Gastrocnemius medialis (tissue), 4 donors: ENCODE measurements at regions not wholly inside any gene's neighbourhood (a gene's known extent, or its start where the extent isn't known, plus 50 kb on each side); places are given as distances from the start of the nearest gene placed in this dataset.

Experiments
- ATAC-seq, 2 donors: fragments of 150-250 bp; one replicate each; pipeline ENCODE4 v1.9.1; 2016
- DNase-seq, 2 donors: peaks; one replicate each; pipeline ENCODE4 v3.0.0-alpha.2; 2019
- H3K27ac ChIP-seq, 4 donors: fragments of 200-600 bp; sonication (generic); 1 replicate in 1 of 4; 2 replicates in 3 of 4; pipeline ENCODE4 v1.5.1; 2016 to 2018; ENCODE audit warnings: mild to moderate bottlenecking in 2 of 4, moderate library complexity in 1 of 4
- H3K27me3 ChIP-seq, 3 donors: fragments of 200-600 bp; sonication (generic) in 2 of 3; 1 replicate in 1 of 3; 2 replicates in 2 of 3; pipeline versions ENCODE4 v1.5.1 to v1.6.0; 2016 to 2019; ENCODE audit warnings: mild to moderate bottlenecking in 1 of 3, moderate library complexity in 1 of 3
- H3K36me3 ChIP-seq, 2 donors: fragments of 200-600 bp; sonication (generic) in 1 of 2; one replicate each; pipeline ENCODE4 v1.5.1; 2017 to 2018
- H3K4me1 ChIP-seq, 2 donors: fragments of 200-600 bp; sonication (generic) in 1 of 2; one replicate each; pipeline ENCODE4 v1.5.1; 2016 to 2017; ENCODE audit warnings: mild to moderate bottlenecking in 2 of 2
- H3K4me3 ChIP-seq, 4 donors: fragments of 200-600 bp; sonication (generic) in 3 of 4; 1 replicate in 1 of 4; 2 replicates in 3 of 4; pipeline ENCODE4 v1.5.1; 2016 to 2019; ENCODE audit warnings: mild to moderate bottlenecking in 2 of 4
- H3K9me3 ChIP-seq, 3 donors: fragments of 200-600 bp; sonication (generic) in 2 of 3; 1 replicate in 1 of 3; 2 replicates in 2 of 3; pipeline ENCODE4 v1.5.1; 2016 to 2019
- POLR2A ChIP-seq, 2 donors: fragments of 450-650 bp; IDR thresholded peaks; one replicate each; pipeline ENCODE4 v1.6.1; 2017; ENCODE audit warnings: antibody characterized with exemption in 2 of 2, mild to moderate bottlenecking in 2 of 2, moderate library complexity in 2 of 2
- in situ Hi-C, 4 donors: fragments of 200-750 bp; cut with MboI; loops; one replicate each; pipeline versions ENCODE4 v1.15.0 to v1.8.0; 2017; ENCODE audit warnings: low sequenced_read_pairs in 4 of 4
- intact Hi-C: fragments of 100-400 bp; cut with DNase I; formaldehyde crosslinking; loops from one replicate; pipeline ENCODE4 v1.15.1; 2023; ENCODE audit warnings: low total_unique reads
- TF ChIP-seq, protein P1 (sequence below), 5 experiments: fragments of 450-650 bp in 3 of 5; fragments of 200-600 bp in 2 of 5; sonication (generic) in 2 of 5; IDR thresholded peaks in 4 of 5; conservative IDR thresholded peaks in 1 of 5; 1 replicate in 4 of 5; 2 replicates in 1 of 5; pipeline ENCODE4 v1.5.1; 2016 to 2019; ENCODE audit warnings: antibody characterized with exemption in 5 of 5, mild to moderate bottlenecking in 3 of 5, moderate library complexity in 3 of 5

DNA sequence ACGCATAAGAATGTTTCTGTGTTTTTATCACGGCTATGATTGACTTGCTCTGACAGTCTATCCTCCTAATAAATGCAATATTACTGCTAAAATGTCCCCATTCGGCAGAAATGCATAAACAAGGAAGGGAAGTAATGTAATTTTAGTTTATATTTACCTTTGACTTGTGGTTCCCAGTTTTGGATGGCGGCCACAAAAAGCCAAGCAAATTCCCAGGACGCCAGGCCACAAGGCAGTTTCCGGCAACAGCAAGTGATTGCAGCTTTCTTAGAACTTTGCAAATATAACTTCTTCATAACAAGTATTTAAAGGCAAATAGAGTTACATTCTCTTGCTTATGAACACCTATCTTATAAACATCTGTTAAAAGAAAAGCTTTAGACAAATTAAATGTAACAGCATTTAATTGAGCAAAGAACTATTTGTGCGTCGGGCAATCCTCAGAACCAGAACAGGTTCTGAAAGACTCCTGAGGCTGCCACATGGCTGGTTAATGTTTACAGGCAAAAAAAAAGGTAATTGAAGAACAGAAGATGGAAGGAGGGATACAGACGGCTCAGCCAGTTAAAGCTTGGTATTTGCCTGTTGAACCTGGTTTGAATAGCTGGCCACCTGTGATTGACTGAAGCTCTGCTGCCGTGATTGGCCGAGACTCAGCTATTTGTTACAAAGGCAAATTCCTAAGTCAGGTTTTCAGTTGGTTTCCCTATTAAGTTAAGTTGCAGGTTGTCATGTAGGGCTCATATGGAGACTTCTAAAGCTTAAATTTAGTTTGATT, 80.8 kb downstream of the C21orf91 start:
- no peaks in the 10 kb centered on the region for H3K36me3 ChIP-seq
- no peak overlapping the region for H3K27ac ChIP-seq
- no peak for DNase-seq
- TF ChIP-seq, protein P1, sequence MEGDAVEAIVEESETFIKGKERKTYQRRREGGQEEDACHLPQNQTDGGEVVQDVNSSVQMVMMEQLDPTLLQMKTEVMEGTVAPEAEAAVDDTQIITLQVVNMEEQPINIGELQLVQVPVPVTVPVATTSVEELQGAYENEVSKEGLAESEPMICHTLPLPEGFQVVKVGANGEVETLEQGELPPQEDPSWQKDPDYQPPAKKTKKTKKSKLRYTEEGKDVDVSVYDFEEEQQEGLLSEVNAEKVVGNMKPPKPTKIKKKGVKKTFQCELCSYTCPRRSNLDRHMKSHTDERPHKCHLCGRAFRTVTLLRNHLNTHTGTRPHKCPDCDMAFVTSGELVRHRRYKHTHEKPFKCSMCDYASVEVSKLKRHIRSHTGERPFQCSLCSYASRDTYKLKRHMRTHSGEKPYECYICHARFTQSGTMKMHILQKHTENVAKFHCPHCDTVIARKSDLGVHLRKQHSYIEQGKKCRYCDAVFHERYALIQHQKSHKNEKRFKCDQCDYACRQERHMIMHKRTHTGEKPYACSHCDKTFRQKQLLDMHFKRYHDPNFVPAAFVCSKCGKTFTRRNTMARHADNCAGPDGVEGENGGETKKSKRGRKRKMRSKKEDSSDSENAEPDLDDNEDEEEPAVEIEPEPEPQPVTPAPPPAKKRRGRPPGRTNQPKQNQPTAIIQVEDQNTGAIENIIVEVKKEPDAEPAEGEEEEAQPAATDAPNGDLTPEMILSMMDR (IDR thresholded peaks at IDR 0.05 in 4 of 5, conservative IDR thresholded peaks at IDR 0.05 in 1 of 5), result no peak
- no peak for TF ChIP-seq POLR2A (IDR thresholded peaks at IDR 0.05)
- H3K9me3 ChIP-seq, result no peaks in the 10 kb centered on the region
- no peaks in the 10 kb centered on the region for H3K4me1 ChIP-seq
- no peak for ATAC-seq
- no peak overlapping the region for H3K4me3 ChIP-seq
- H3K27me3 ChIP-seq, result no peaks in the 10 kb centered on the region
- in situ Hi-C loops, result no loop called here
- intact Hi-C loops, result no loop called here

DNA sequence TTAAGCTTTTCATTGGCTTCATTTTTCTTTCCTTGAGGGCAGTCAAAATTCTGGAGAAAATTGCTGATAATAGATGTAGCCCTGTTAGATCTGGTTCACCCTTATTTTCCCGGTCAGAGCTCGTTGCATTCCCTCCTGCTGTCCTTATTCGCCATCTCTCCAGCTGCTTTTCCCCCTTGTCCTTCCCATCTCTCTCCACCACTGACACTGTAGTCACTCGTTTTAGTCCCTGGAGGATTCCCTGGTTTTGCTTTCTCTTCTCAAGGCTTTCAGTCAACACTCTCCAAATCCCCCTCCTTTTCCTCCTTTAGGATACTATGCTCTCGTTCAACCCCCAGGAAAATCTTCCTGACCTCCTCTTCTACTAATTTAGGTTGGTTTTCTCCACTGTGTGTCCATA, 83.1 kb downstream of the C21orf91 start:
- Histone ChIP-seq H3K27ac (no peak overlapping the region), H3K4me3 (no peak overlapping the region), H3K4me1 (no peaks in the 10 kb centered on the region), H3K27me3 (no peaks in the 10 kb centered on the region), H3K36me3 (no peaks in the 10 kb centered on the region), H3K9me3 (no peaks in the 10 kb centered on the region)
- in situ Hi-C loops (no loop called here), intact Hi-C loops (no loop called here)
- no peak for TF ChIP-seq POLR2A (IDR thresholded peaks at IDR 0.05)
- TF ChIP-seq, protein P1 (IDR thresholded peaks at IDR 0.05 in 4 of 5, conservative IDR thresholded peaks at IDR 0.05 in 1 of 5), result no peak
- ATAC-seq (no peak), DNase-seq (no peak)

DNA sequence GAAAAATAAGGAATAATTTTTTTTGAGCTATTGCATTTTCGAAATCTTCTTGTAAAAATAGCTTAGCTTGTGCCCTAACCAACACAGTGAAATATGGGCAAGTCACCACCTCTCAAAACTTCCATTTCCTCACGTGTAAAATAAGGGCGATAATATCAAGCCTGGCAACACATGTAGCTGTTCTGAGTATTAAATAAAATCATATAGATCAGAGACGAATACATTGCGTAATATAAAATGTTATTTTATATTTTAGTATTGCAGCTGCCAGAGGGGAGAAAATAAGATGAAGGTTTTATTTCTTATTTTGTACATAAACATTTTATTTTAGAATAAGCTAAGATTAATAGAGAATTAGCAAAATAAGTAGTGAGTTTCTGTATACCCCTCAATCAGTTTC, 85.9 kb downstream of the C21orf91 start:
- no peak for ATAC-seq

DNA sequence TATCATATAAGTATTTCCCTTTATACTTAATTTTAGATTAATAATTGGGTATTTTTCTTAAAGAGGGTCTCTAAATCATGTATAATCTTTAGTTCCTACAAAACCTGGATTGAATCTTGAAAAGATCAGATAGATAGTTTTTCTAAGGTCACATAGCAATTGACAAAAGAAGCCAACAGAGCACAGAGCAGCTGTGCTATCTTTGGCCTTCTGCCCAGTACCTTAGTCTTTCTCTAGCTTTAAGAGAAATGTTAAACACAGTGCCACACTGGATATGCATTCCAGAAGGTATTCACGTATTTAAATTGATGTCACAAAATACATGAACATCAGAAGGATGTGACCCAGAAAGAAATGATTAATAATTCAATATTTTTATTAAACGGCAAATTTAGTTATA, 86.8 kb downstream of the C21orf91 start:
- intact Hi-C loops, result no loop called here
- TF ChIP-seq, protein P1 (IDR thresholded peaks at IDR 0.05 in 4 of 5, conservative IDR thresholded peaks at IDR 0.05 in 1 of 5), result no peak
- TF ChIP-seq POLR2A (IDR thresholded peaks at IDR 0.05), result no peak
- no peak for DNase-seq
- Histone ChIP-seq H3K27me3 (no peaks in the 10 kb centered on the region), H3K4me3 (no peak overlapping the region), H3K36me3 (no peaks in the 10 kb centered on the region), H3K9me3 (no peaks in the 10 kb centered on the region), H3K4me1 (no peaks in the 10 kb centered on the region), H3K27ac (no peak overlapping the region)
- in situ Hi-C loops, result no loop called here
- ATAC-seq, result no peak

More for the DNA sequence above, 85.9 kb downstream of the C21orf91 start:
- no peak overlapping the region for H3K27ac ChIP-seq
- intact Hi-C loops, result no loop called here
- no peak for DNase-seq
- H3K4me1 ChIP-seq, result no peaks in the 10 kb centered on the region
- H3K9me3 ChIP-seq, result no peaks in the 10 kb centered on the region
- no peak overlapping the region for H3K4me3 ChIP-seq
- no peaks in the 10 kb centered on the region for H3K36me3 ChIP-seq
- no peaks in the 10 kb centered on the region for H3K27me3 ChIP-seq
- TF ChIP-seq POLR2A (IDR thresholded peaks at IDR 0.05), result no peak
- TF ChIP-seq, protein P1 (IDR thresholded peaks at IDR 0.05 in 4 of 5, conservative IDR thresholded peaks at IDR 0.05 in 1 of 5), result no peak
- in situ Hi-C loops, result no loop called here

DNA sequence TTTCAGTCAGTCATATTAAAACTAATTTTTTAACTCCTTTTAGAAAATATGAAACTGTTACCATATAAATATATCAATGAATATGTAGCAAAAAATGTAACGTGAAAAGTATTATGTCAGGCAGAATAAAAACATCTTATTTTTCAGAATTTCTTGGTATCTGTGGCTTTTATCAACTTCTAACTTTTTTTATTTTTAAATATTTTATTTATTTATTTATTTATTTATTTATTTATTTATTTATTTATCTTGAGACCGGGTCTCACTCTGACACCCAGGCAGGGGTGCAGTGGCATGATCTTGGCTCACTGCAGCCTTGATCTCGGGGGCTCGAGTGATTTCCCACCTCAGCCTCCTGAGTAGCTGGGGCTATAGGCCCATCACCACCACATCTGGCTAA, 87.6 kb downstream of the C21orf91 start:
- Histone ChIP-seq H3K4me3 (no peak overlapping the region), H3K36me3 (no peaks in the 10 kb centered on the region), H3K9me3 (no peaks in the 10 kb centered on the region), H3K27me3 (no peaks in the 10 kb centered on the region), H3K27ac (no peak overlapping the region), H3K4me1 (no peaks in the 10 kb centered on the region)
- no peak for ATAC-seq
- intact Hi-C loops, result no loop called here
- in situ Hi-C loops, result no loop called here
- no peak for DNase-seq
- TF ChIP-seq POLR2A (IDR thresholded peaks at IDR 0.05), result no peak
- TF ChIP-seq, protein P1 (IDR thresholded peaks at IDR 0.05 in 4 of 5, conservative IDR thresholded peaks at IDR 0.05 in 1 of 5), result no peak
